H9 (cell line): ENCODE measurements at regions not wholly inside any gene's neighbourhood (a gene's known extent, or its start where the extent isn't known, plus 50 kb on each side); places are given as distances from the start of the nearest gene placed in this dataset.

ENCODE experiments used
- DNase-seq: peaks from one replicate; pipeline ENCODE4 v3.0.0-alpha.2; 2017
- H2AFZ ChIP-seq: one replicate; pipeline ENCODE4 v1.6.1; 2013; ENCODE audit warnings: mild to moderate bottlenecking, low read length, control low read depth, moderate library complexity
- H2AK5ac ChIP-seq: 2 replicates; pipeline ENCODE4 v1.6.1; 2013; ENCODE audit warnings: low read length, control low read depth, mixed read lengths; ENCODE audit not compliant: insufficient read length
- H2BK120ac ChIP-seq: one replicate; pipeline ENCODE4 v1.6.1; 2013; ENCODE audit warnings: low read depth, mild to moderate bottlenecking, low read length, control low read depth, inconsistent platforms; ENCODE audit not compliant: poor library complexity, severe bottlenecking
- H2BK12ac ChIP-seq: 2 replicates; pipeline ENCODE4 v1.6.1; 2013; ENCODE audit warnings: low read length, control low read depth, mixed read lengths, low read depth; ENCODE audit not compliant: insufficient read length
- H2BK15ac ChIP-seq: 2 replicates; pipeline ENCODE4 v1.6.1; 2013; ENCODE audit warnings: low read depth, low read length, control low read depth
- H2BK20ac ChIP-seq: one replicate; pipeline ENCODE4 v1.6.1; 2013; ENCODE audit warnings: low read depth, mild to moderate bottlenecking, low read length, control low read depth, inconsistent platforms; ENCODE audit not compliant: poor library complexity, severe bottlenecking
- H2BK5ac ChIP-seq: 2 replicates; pipeline ENCODE4 v1.6.1; 2013; ENCODE audit warnings: low read length, control low read depth, mixed read lengths; ENCODE audit not compliant: insufficient read length
- H3K14ac ChIP-seq: 2 replicates; pipeline ENCODE4 v1.6.1; 2013; ENCODE audit warnings: low read length, control low read depth; ENCODE audit not compliant: insufficient read depth
- H3K18ac ChIP-seq: 2 replicates; pipeline ENCODE4 v1.6.1; 2013; ENCODE audit warnings: low read depth, mild to moderate bottlenecking, mixed read lengths, low read length, control low read depth; ENCODE audit not compliant: insufficient read length
- H3K23ac ChIP-seq: 2 replicates; pipeline ENCODE4 v1.6.1; 2013; ENCODE audit warnings: low read length, control low read depth, mixed read lengths, low read depth; ENCODE audit not compliant: insufficient read length
- H3K23me2 ChIP-seq: 2 replicates; pipeline ENCODE4 v1.6.1; 2013; ENCODE audit warnings: low read depth, mild to moderate bottlenecking, mixed read lengths, low read length, control low read depth; ENCODE audit not compliant: insufficient read length, poor library complexity, severe bottlenecking
- H3K27ac ChIP-seq: 2 replicates; pipeline ENCODE4 v1.5.1; 2013; ENCODE audit warnings: low read length, control low read depth, mixed read lengths, low read depth; ENCODE audit not compliant: insufficient read length
- H3K27me3 ChIP-seq: 2 replicates; pipeline ENCODE4 v1.6.1; 2013; ENCODE audit warnings: low read length, control low read depth, inconsistent platforms; ENCODE audit not compliant: insufficient read depth
- H3K4ac ChIP-seq: 2 replicates; pipeline ENCODE4 v1.6.1; 2013; ENCODE audit warnings: low read depth, mild to moderate bottlenecking, control low read depth, inconsistent platforms, low read length, moderate library complexity
- H3K4me1 ChIP-seq: 2 replicates; pipeline ENCODE4 v1.6.1; 2013; ENCODE audit warnings: low read length, control low read depth, inconsistent platforms; ENCODE audit not compliant: insufficient read depth
- H3K4me2 ChIP-seq: 2 replicates; pipeline ENCODE4 v1.6.1; 2013; ENCODE audit warnings: low read length, control low read depth, mixed read lengths; ENCODE audit not compliant: insufficient read length, insufficient read depth
- H3K56ac ChIP-seq: 2 replicates; pipeline ENCODE4 v1.6.1; 2013; ENCODE audit warnings: low read depth, mild to moderate bottlenecking, mixed read lengths, low read length, control low read depth; ENCODE audit not compliant: insufficient read length
- H3K79me1 ChIP-seq: 2 replicates; pipeline ENCODE4 v1.6.1; 2013; ENCODE audit warnings: low read depth, mild to moderate bottlenecking, moderate library complexity, low read length, control low read depth, inconsistent platforms; ENCODE audit not compliant: insufficient read depth, poor library complexity, severe bottlenecking
- H3K79me2 ChIP-seq: 2 replicates; pipeline ENCODE4 v1.6.1; 2013; ENCODE audit warnings: low read length, control low read depth, inconsistent platforms; ENCODE audit not compliant: insufficient read depth
- H3K9ac ChIP-seq: 2 replicates; pipeline ENCODE4 v1.6.1; 2013; ENCODE audit warnings: low read length, control low read depth, mixed read lengths; ENCODE audit not compliant: insufficient read length; ENCODE audit errors: extremely low read depth
- H3K9me3 ChIP-seq: one replicate; pipeline ENCODE4 v1.6.1; 2013; ENCODE audit warnings: low read depth, low read length, inconsistent platforms; ENCODE audit not compliant: control insufficient read depth
- H3T11ph ChIP-seq: one replicate; pipeline ENCODE4 v1.6.1; 2013; ENCODE audit warnings: mild to moderate bottlenecking, low read length, control low read depth, inconsistent platforms
- H4K20me1 ChIP-seq: one replicate; pipeline ENCODE4 v1.6.1; 2013; ENCODE audit not compliant: control insufficient read depth, insufficient read length, insufficient read depth
- H4K5ac ChIP-seq: 2 replicates; pipeline ENCODE4 v1.6.1; 2013; ENCODE audit warnings: low read depth, mild to moderate bottlenecking, mixed read lengths, low read length, control low read depth; ENCODE audit not compliant: insufficient read length
- H4K8ac ChIP-seq: replicated peaks from 2 replicates; pipeline ENCODE4 v1.6.1; 2013; ENCODE audit warnings: low read length, control low read depth, mixed read lengths, low read depth; ENCODE audit not compliant: insufficient read length
- H4K91ac ChIP-seq: 2 replicates; pipeline ENCODE4 v1.6.1; 2013; ENCODE audit warnings: low read depth, mild to moderate bottlenecking, moderate library complexity, mixed read lengths, low read length, control low read depth; ENCODE audit not compliant: insufficient read length
- H3K27ac Mint-ChIP-seq, 3 experiments: 2 replicates in 2 of 3; 3 replicates in 1 of 3; pipeline ENCODE4 v1.8.0; 2020 to 2021; ENCODE audit warnings: mixed read lengths in 3 of 3, mild to moderate bottlenecking in 1 of 3, moderate library complexity in 1 of 3
- H3K27me3 Mint-ChIP-seq: 2 replicates; pipeline ENCODE4 v1.8.0; 2021; ENCODE audit warnings: low read depth, mild to moderate bottlenecking, moderate library complexity, mixed read lengths
- H3K36me3 Mint-ChIP-seq, 3 experiments: 2 replicates in 2 of 3; 3 replicates in 1 of 3; pipeline ENCODE4 v1.8.0; 2020 to 2021; ENCODE audit warnings: low read depth in 3 of 3, mixed read lengths in 3 of 3; ENCODE audit not compliant: insufficient read depth in 1 of 3
- H3K4me1 Mint-ChIP-seq, 2 experiments: 2 replicates each; pipeline ENCODE4 v1.8.0; 2020; ENCODE audit warnings: mixed read lengths in 2 of 2
- H3K4me3 Mint-ChIP-seq, 2 experiments: 2 replicates in 1 of 2; 3 replicates in 1 of 2; pipeline ENCODE4 v1.8.0; 2020 to 2021; ENCODE audit warnings: mild to moderate bottlenecking in 2 of 2, mixed read lengths in 2 of 2, moderate library complexity in 1 of 2
- H3K9me3 Mint-ChIP-seq, 2 experiments: 2 replicates in 1 of 2; 3 replicates in 1 of 2; pipeline ENCODE4 v1.8.0; 2020; ENCODE audit warnings: mild to moderate bottlenecking in 2 of 2, mixed read lengths in 2 of 2, moderate library complexity in 1 of 2
- WGBS: extraction: QIAGEN DNeasy Blood & Tissue Kit; methylation state at CpG from one replicate; pipeline ENCODE4 v1.1.7; 2013; ENCODE audit warnings: missing lambda C conversion rate, low lambda C conversion rate, mixed read lengths; ENCODE audit not compliant: insufficient read length; ENCODE audit errors: extremely low coverage; 5-methylcytosine and 5-hydroxymethylcytosine counted together
- TF ChIP-seq, protein P1 (sequence below): fragments of 200-600 bp; sonication (generic); conservative IDR thresholded peaks from 3 replicates; pipeline ENCODE4 v1.8.0; 2021; ENCODE audit warnings: antibody characterized with exemption, mild to moderate bottlenecking

- Mint-ChIP-seq H3K36me3 (peaks cover 0 to 5% (median 0%) of the 10 kb centered on the region in 3 experiments; a peak in 1 of 7 replicates), H3K9me3 (peaks cover 8 to 16% of the 10 kb centered on the region in 2 experiments; a peak in 4 of 5 replicates), H3K27me3 (peaks cover 3% of the 10 kb centered on the region; the same call in 1 of the 2 replicates), H3K4me1 (peaks cover 6% of the 10 kb centered on the region in 2 experiments; a peak in 3 of 4 replicates), H3K4me3 (no peak overlapping the region), H3K27ac (no peak overlapping the region)
- Histone ChIP-seq H3K23me2 (no peaks in the 10 kb centered on the region), H3K9ac (no peak overlapping the region), H2BK120ac (no peak overlapping the region), H3K4me1 (no peaks in the 10 kb centered on the region), H4K8ac (no peak overlapping the region), H3T11ph (no peak overlapping the region), H2BK5ac (no peak overlapping the region), H3K27ac (no peak overlapping the region), H4K5ac (no peak overlapping the region), H2BK20ac (no peak overlapping the region), H3K79me1 (no peaks in the 10 kb centered on the region), H3K9me3 (no peaks in the 10 kb centered on the region), H3K23ac (no peak overlapping the region), H3K18ac (no peak overlapping the region), H3K4ac (no peak overlapping the region), H3K79me2 (no peaks in the 10 kb centered on the region), H3K56ac (no peak overlapping the region), H4K20me1 (no peaks in the 10 kb centered on the region), H2BK15ac (no peak overlapping the region), H4K91ac (no peak overlapping the region), H3K14ac (no peak overlapping the region), H3K4me2 (no peak overlapping the region), H3K27me3 (no peaks in the 10 kb centered on the region), H2AFZ (no peak overlapping the region), H2BK12ac (no peak overlapping the region), H2AK5ac (no peak overlapping the region)
- TF ChIP-seq, protein P1, sequence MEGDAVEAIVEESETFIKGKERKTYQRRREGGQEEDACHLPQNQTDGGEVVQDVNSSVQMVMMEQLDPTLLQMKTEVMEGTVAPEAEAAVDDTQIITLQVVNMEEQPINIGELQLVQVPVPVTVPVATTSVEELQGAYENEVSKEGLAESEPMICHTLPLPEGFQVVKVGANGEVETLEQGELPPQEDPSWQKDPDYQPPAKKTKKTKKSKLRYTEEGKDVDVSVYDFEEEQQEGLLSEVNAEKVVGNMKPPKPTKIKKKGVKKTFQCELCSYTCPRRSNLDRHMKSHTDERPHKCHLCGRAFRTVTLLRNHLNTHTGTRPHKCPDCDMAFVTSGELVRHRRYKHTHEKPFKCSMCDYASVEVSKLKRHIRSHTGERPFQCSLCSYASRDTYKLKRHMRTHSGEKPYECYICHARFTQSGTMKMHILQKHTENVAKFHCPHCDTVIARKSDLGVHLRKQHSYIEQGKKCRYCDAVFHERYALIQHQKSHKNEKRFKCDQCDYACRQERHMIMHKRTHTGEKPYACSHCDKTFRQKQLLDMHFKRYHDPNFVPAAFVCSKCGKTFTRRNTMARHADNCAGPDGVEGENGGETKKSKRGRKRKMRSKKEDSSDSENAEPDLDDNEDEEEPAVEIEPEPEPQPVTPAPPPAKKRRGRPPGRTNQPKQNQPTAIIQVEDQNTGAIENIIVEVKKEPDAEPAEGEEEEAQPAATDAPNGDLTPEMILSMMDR: no peak
- no peak for DNase-seq
- no CpG with 5 or more reads among the region's 18 CpGs for WGBS
These were observed 152.9 kb downstream of the ERMARD start for GRCh38 chr6:169904051-169904922.
